K562 (cell line): ENCODE measurements at regions not wholly inside any gene's neighbourhood (a gene's known extent, or its start where the extent isn't known, plus 50 kb on each side); places are given as distances from the start of the nearest gene placed in this dataset.

Experiments
- ATAC-seq: fragments of 200-7000 bp; cut with Tn5 transposase; 3 replicates; pipeline ENCODE4 v1.9.1; 2020; ENCODE audit warnings: moderate library complexity
- BruUV-seq: library from RNA; stranded (reverse); fragments of 400-500 nt; replicated peaks from 2 replicates; lab custom pipeline; 2021; lab: Mats Ljungman, UMichigan
- CTCF ChIA-PET: fragments of 300-600 bp; formaldehyde crosslinking; extraction: SDS; loops from one replicate; lab custom pipeline; 2021; ENCODE audit warnings: low intra/inter-chr PET ratio; lab: Yijun Ruan, JAX
- POLR2A ChIA-PET: fragments of 300-600, 350-650 bp; sonication (Branson Sonifier 250); formaldehyde crosslinking; extraction: SDS; loops from one replicate; lab custom pipeline; 2021; ENCODE audit warnings: antibody characterized with exemption, inconsistent platforms; lab: Yijun Ruan, JAX
- DNase-seq, 4 experiments: peaks; one replicate each; pipeline versions ENCODE4 v3.0.0 to v3.0.0-alpha.2; 2011 to 2018; ENCODE audit warnings: low spot score in 3 of 4, mixed read lengths in 3 of 4; ENCODE audit errors: extremely low read depth in 1 of 4
- FAIRE-seq: peaks from 2 replicates; lab custom pipeline; 2011; peaks lifted over from hg19 to GRCh38; lab: Jason Lieb, UNC
- H2AFZ ChIP-seq: 2 replicates; pipeline ENCODE4 v1.6.0; 2011; ENCODE audit warnings: low read depth, low read length, control low read depth, inconsistent platforms
- H3K27ac ChIP-seq: fragments of 200-600 bp; 3 replicates; pipeline ENCODE4 v1.8.0; 2011; ENCODE audit warnings: low read depth, mild to moderate bottlenecking, control low read depth, inconsistent platforms, low read length, moderate library complexity, mixed read lengths; ENCODE audit errors: extremely low read depth
- H3K27me3 ChIP-seq, 2 experiments: fragments of 300-600 bp in 1 of 2; 2 replicates in 1 of 2; 3 replicates in 1 of 2; pipeline versions ENCODE4 v1.6.0 to v1.8.0; 2011; ENCODE audit warnings: inconsistent platforms in 2 of 2, low read length in 2 of 2, mild to moderate bottlenecking in 1 of 2, mixed read lengths in 1 of 2, moderate library complexity in 1 of 2; ENCODE audit not compliant: control insufficient read depth in 2 of 2, insufficient read depth in 2 of 2
- H3K36me3 ChIP-seq: fragments of 300-600 bp; 3 replicates; pipeline ENCODE4 v1.8.0; 2011; ENCODE audit warnings: mild to moderate bottlenecking, low read length, inconsistent platforms; ENCODE audit not compliant: control insufficient read depth, insufficient read depth
- H3K4me1 ChIP-seq, 2 experiments: fragments of 200-600 bp in 1 of 2; replicated peaks in 1 of 2; 2 replicates in 1 of 2; 3 replicates in 1 of 2; pipeline versions ENCODE4 v1.5.1 to v1.8.0; 2011; ENCODE audit warnings: inconsistent platforms in 2 of 2, low read length in 2 of 2, mild to moderate bottlenecking in 1 of 2, mixed read lengths in 1 of 2, moderate library complexity in 1 of 2; ENCODE audit not compliant: control insufficient read depth in 2 of 2, insufficient read depth in 2 of 2
- H3K4me2 ChIP-seq: 2 replicates; pipeline ENCODE4 v1.6.1; 2011; ENCODE audit warnings: low read length, control low read depth, inconsistent platforms, mixed read lengths; ENCODE audit not compliant: insufficient read depth
- H3K4me3 ChIP-seq: fragments of 200-600 bp; sonication (generic), shearing (Covaris generic); 2 replicates; pipeline ENCODE4 v1.5.1; 2016; ENCODE audit warnings: control low read depth, inconsistent platforms
- H3K79me2 ChIP-seq: fragments of 200-600 bp; 3 replicates; pipeline ENCODE4 v1.8.0; 2011; ENCODE audit warnings: low read length, inconsistent platforms; ENCODE audit not compliant: control insufficient read depth, insufficient read depth
- H3K9ac ChIP-seq, 2 experiments: 2 replicates each; pipeline versions ENCODE4 v1.6.0 to v1.6.1; 2011; ENCODE audit warnings: low read depth in 2 of 2, low read length in 2 of 2, control low read depth in 1 of 2, inconsistent platforms in 1 of 2, mild to moderate bottlenecking in 1 of 2, mixed read lengths in 1 of 2; ENCODE audit not compliant: insufficient read depth in 1 of 2
- H3K9me1 ChIP-seq: one replicate; pipeline ENCODE4 v1.6.0; 2011; ENCODE audit warnings: inconsistent platforms, mild to moderate bottlenecking, low read length, moderate library complexity; ENCODE audit not compliant: control insufficient read depth, insufficient read depth
- H3K9me3 ChIP-seq: replicated peaks from 2 replicates; pipeline ENCODE4 v1.5.1; 2011; ENCODE audit warnings: low read depth, low read length, inconsistent platforms; ENCODE audit not compliant: control insufficient read depth, insufficient read depth
- H4K20me1 ChIP-seq: replicated peaks from 2 replicates; pipeline ENCODE4 v1.6.1; 2011; ENCODE audit warnings: low read length, inconsistent platforms, mixed read lengths; ENCODE audit not compliant: control insufficient read depth, insufficient read depth
- CBFA2T2 ChIP-seq: fragments of 450-650 bp; conservative IDR thresholded peaks from 2 replicates; pipeline ENCODE4 v1.6.1; 2017; ENCODE audit warnings: mild to moderate bottlenecking
- CEBPB ChIP-seq: fragments of 450-650 bp; IDR thresholded peaks from 2 replicates; pipeline ENCODE4 v1.6.1; 2016; ENCODE audit warnings: missing genetic modification characterization, missing compliant biosample characterization
- CEBPG ChIP-seq, 3 experiments: fragments of 200-800 bp in 1 of 3; sonication (Bioruptor generic) in 1 of 3; sonication (generic) in 1 of 3; formaldehyde crosslinking in 1 of 3; IDR thresholded peaks in 2 of 3; conservative IDR thresholded peaks in 1 of 3; 2 replicates each; pipeline versions ENCODE4 v1.6.1 to v1.8.0; 2016 to 2022; ENCODE audit warnings: missing compliant biosample characterization in 2 of 3, missing genetic modification characterization in 2 of 3, mild to moderate bottlenecking in 1 of 3, missing genetic modification reagents in 1 of 3
- DMBX1 ChIP-seq: fragments of 250-450 bp; sonication (Bioruptor Pico); IDR thresholded peaks from 2 replicates; pipeline ENCODE4 v1.8.0; 2022; ENCODE audit warnings: inconsistent platforms, mild to moderate bottlenecking, moderate library complexity, borderline replicate concordance
- EWSR1 ChIP-seq: fragments of 450-650 bp; IDR thresholded peaks from 2 replicates; pipeline ENCODE4 v1.6.1; 2018; ENCODE audit warnings: borderline replicate concordance, mild to moderate bottlenecking, low read depth, moderate library complexity; ENCODE audit not compliant: partially characterized antibody
- GTF2E2 ChIP-seq: fragments of 200-800 bp; sonication (Bioruptor generic); IDR thresholded peaks from 2 replicates; pipeline ENCODE4 v1.6.1; 2016; ENCODE audit warnings: missing genetic modification characterization, missing compliant biosample characterization
- NFIX ChIP-seq: fragments of 250-450 bp; sonication (Bioruptor Pico); IDR thresholded peaks from 2 replicates; pipeline ENCODE4 v1.4.0; 2020; ENCODE audit warnings: low read depth, mild to moderate bottlenecking, moderate library complexity
- NR4A1 ChIP-seq, 2 experiments: fragments of 250-450 bp in 1 of 2; fragments of 450-650 bp in 1 of 2; sonication (Bioruptor Pico) in 1 of 2; IDR thresholded peaks; 2 replicates each; pipeline versions ENCODE4 v1.4.0 to v1.6.1; 2016 to 2020; ENCODE audit warnings: mild to moderate bottlenecking in 2 of 2, missing compliant biosample characterization in 1 of 2, missing genetic modification characterization in 1 of 2, moderate library complexity in 1 of 2
- RBM25 ChIP-seq: fragments of 200-400 bp; formaldehyde crosslinking; IDR thresholded peaks from 2 replicates; pipeline ENCODE4 v1.6.1; 2018; ENCODE audit warnings: low read length, low read depth, moderate library complexity; ENCODE audit not compliant: severe bottlenecking
- ZBTB26 ChIP-seq: fragments of 450-650 bp; formaldehyde crosslinking; IDR thresholded peaks from 2 replicates; pipeline ENCODE4 v1.4.0; 2022; ENCODE audit warnings: missing genetic modification characterization
- ZNF561 ChIP-seq: fragments of 450-650 bp; formaldehyde crosslinking; conservative IDR thresholded peaks from 2 replicates; pipeline ENCODE4 v1.4.0; 2020; ENCODE audit warnings: mild to moderate bottlenecking, moderate library complexity
- in situ Hi-C: fragments of 300-500 bp; cut with MboI; formaldehyde crosslinking; loops from 4 replicates; pipeline ENCODE4 v1.15.0; 2018; ENCODE audit warnings: inconsistent platforms, mixed read lengths
- intact Hi-C: fragments of 100-400 bp; cut with micrococcal nuclease; formaldehyde crosslinking; loops from 2 replicates; pipeline ENCODE4 v1.14.2; 2022

DNA sequence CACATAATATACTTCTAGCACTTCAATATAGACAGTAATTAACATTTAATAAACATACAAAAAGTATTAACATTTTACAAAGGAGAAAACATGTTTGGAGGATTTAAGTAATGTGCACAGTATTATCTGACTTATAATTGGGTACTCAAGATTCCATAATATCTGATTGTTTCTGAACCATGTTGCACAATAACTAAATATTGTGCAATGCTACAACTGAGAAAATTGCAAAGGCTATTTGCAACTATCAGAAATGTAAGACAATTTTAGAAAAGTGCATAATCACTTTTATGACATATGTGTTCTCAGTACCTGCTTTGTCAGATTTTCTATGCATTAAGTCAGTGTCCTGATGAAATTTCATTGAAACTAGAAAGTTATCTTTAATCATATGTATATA is 934.6 kb downstream of the SOCS6 start:
- ChIA-PET POLR2A (no interaction called here), CTCF (no interaction called here)
- DNase-seq (no peak), FAIRE-seq (no peak), ATAC-seq (no peak)
- no peak overlapping the region for H3K27ac ChIP-seq
- H3K79me2 ChIP-seq = no peaks in the 10 kb centered on the region
- no TSS peak for BruUV-seq
- no peaks in the 10 kb centered on the region for H3K36me3 ChIP-seq
- TF ChIP-seq RBM25 (no peak), GTF2E2 (no peak), CEBPG (CRISPR knock-in tag; IDR thresholded peaks at IDR 0.05) (no peak), CEBPG (tag; conservative IDR thresholded peaks at IDR 0.05 in 1 of 2, IDR thresholded peaks at IDR 0.05 in 1 of 2) (peak in 1 of 2 experiments; percentile 71; a peak in 2 of 4 replicates), NR4A1 (CRISPR knock-in tag; IDR thresholded peaks at IDR 0.05) (no peak), NR4A1 (tag; IDR thresholded peaks at IDR 0.05) (no peak), NFIX (CRISPR knock-in tag) (no peak), ZBTB26 (CRISPR knock-in tag) (no peak), ZNF561 (CRISPR knock-in tag) (no peak), EWSR1 (no peak), CEBPB (tag) (peak; percentile 39; the same call in 1 of the 2 replicates), CBFA2T2 (no peak), DMBX1 (CRISPR knock-in tag) (no peak)
- H3K4me1 ChIP-seq = no peaks in the 10 kb centered on the region
- no peaks in the 10 kb centered on the region for H3K27me3 ChIP-seq
- no peaks in the 10 kb centered on the region for H3K9me3 ChIP-seq
- no peak overlapping the region for H2AFZ ChIP-seq
- no peak overlapping the region for H3K4me2 ChIP-seq
- H4K20me1 ChIP-seq = no peaks in the 10 kb centered on the region
- no peaks in the 10 kb centered on the region for H3K9me1 ChIP-seq
- in situ Hi-C loops (no loop called here), intact Hi-C loops (no loop called here)
- no peak overlapping the region for H3K9ac ChIP-seq
- H3K4me3 ChIP-seq = no peak overlapping the region
